Esophagus (tissue), 2 donors: ENCODE measurements at regions not wholly inside any gene's neighbourhood (a gene's known extent, or its start where the extent isn't known, plus 50 kb on each side); places are given as distances from the start of the nearest gene placed in this dataset.

Experiments used
- H3K27ac ChIP-seq, 2 donors: one replicate each; pipeline ENCODE4 v1.5.1; 2013; ENCODE audit warnings: low read depth in 2 of 2, mild to moderate bottlenecking in 2 of 2, inconsistent platforms in 1 of 2, low read length in 1 of 2, moderate library complexity in 1 of 2
- H3K27me3 ChIP-seq, 2 donors: one replicate each; pipeline ENCODE4 v1.6.1; 2013; ENCODE audit warnings: low read length in 2 of 2, control low read depth in 1 of 2, mild to moderate bottlenecking in 1 of 2; ENCODE audit not compliant: insufficient read depth in 2 of 2, control insufficient read depth in 1 of 2
- H3K36me3 ChIP-seq, 2 donors: one replicate each; pipeline ENCODE4 v1.6.1; 2013; ENCODE audit warnings: low read length in 1 of 2; ENCODE audit not compliant: control insufficient read depth in 2 of 2, insufficient read depth in 2 of 2
- H3K4me1 ChIP-seq, 2 donors: one replicate each; pipeline ENCODE4 v1.6.1; 2013; ENCODE audit warnings: low read length in 1 of 2; ENCODE audit not compliant: control insufficient read depth in 2 of 2, insufficient read depth in 2 of 2
- H3K4me3 ChIP-seq, 2 donors: one replicate each; pipeline ENCODE4 v1.5.1; 2013; ENCODE audit warnings: low read length in 2 of 2, mild to moderate bottlenecking in 2 of 2, low read depth in 1 of 2, moderate library complexity in 1 of 2
- H3K9me3 ChIP-seq, 2 donors: one replicate each; pipeline ENCODE4 v1.6.1; 2013; ENCODE audit warnings: mild to moderate bottlenecking in 2 of 2, low read depth in 1 of 2, low read length in 1 of 2, moderate library complexity in 1 of 2; ENCODE audit not compliant: control insufficient read depth in 2 of 2, insufficient read depth in 1 of 2
- WGBS, 2 donors: extraction: QIAGEN DNeasy Blood & Tissue Kit; methylation state at CpG; one replicate each; pipeline ENCODE4 v1.1.7; 2013; 5-methylcytosine and 5-hydroxymethylcytosine counted together
- donor health status: healthy with polysubstance abuse.
- donor health status: Bipolar disorder and iron deficiency.

DNA sequence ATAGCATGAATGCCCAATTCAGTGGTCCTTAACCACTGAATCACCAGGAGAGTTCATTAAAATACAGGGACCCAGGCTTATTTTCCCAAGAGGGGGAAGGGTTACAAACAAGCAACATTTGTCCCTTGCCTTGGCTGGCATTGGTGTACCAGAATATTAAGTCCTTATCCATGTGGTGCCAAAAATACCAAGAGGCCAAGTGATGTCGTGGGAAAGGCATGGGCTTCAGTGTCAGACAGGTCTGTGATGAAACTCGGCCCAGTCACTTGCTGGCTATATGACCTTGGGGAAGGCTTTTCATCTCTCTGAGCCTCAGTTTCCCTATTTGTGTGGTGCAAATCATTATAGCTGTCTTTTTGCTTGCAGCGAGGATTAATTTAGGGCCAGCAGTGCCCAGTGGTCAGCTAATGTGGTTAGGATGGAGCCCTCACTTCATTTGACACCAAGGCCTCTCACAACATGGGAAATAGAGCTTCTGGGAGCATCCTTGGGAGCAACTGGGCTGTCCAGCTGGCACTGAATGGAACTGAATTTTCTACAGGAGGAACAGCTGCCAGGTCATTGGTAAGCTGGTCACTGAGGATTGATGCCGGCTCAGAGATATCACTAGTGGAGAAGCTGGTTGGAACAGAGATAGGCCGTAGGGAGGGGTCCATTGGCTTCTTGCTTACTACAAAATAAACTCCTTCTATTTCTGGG, 77.2 kb upstream of the PPP2R5A start:
- no peaks in the 10 kb centered on the region for H3K27me3 ChIP-seq
- H3K4me1 ChIP-seq = peaks cover 0 to 2% of the 10 kb centered on the region in 2 donors
- no peaks in the 10 kb centered on the region for H3K36me3 ChIP-seq
- H3K9me3 ChIP-seq = no peaks in the 10 kb centered on the region
- WGBS, 2 donors = 89% methylated on average over 5 of the region's 5 CpGs
- H3K4me3 ChIP-seq = no peak overlapping the region
- no peak overlapping the region for H3K27ac ChIP-seq

DNA sequence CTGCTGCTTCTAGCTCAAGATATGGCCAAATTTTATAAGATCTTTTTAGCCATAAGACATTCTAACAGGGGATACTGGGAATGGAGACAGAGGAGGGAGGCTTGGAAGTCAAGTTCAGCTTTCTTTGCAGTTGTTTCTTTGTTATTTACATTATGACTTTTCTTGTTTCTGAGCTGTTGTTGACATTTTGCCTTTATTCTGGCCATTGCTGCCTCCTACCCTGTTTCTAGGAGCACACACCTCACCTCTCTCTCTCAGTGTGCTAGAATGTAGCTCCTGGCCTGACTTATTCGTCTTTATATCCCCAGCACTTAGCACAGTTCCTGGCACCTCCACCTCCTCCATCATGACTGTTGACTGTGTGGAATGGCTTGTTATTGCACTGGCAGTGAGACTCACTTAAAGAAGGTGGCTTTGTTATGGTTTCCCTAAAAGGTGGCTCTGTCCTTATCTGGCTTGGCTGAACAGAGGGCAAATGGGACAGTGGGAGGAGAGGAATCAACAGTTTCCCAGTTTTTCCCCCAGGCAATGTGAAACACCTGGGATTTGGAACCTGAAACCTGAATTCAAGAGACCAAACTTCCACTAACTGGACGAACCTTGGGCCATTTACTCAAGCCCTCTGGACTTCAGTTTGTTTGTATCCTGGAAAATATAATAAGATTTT, 76.1 kb upstream of the PPP2R5A start:
- Histone ChIP-seq H3K36me3 (no peaks in the 10 kb centered on the region), H3K4me1 (peaks cover 0 to 2% of the 10 kb centered on the region in 2 donors), H3K4me3 (no peak overlapping the region), H3K9me3 (no peaks in the 10 kb centered on the region), H3K27ac (no peak overlapping the region), H3K27me3 (no peaks in the 10 kb centered on the region)
- WGBS, 2 donors = 67 to 69% methylated on average over 2 of the region's 2 CpGs

DNA sequence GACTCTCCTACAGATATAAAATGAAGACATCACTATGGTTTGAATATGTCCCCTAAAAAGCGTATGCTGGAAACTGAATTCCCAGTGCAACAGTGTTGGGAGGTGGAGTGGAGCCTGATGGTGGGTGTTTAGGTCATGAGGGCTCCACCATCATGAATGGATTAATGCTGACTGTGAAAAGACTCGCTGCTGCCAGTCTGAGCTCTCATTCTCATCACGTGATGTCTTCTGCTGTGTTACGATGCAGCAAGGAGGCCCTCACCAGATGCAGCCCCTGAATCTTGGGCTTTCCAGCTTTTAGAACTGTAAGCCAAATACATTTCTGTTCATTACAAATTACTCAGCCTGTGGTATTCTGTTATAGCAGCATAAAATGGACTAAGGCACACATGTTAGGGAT, 73.8 kb upstream of the PPP2R5A start:
- Histone ChIP-seq H3K27ac (no peak overlapping the region), H3K4me3 (no peak overlapping the region), H3K9me3 (no peaks in the 10 kb centered on the region), H3K4me1 (peaks cover 0 to 2% of the 10 kb centered on the region in 2 donors), H3K27me3 (no peaks in the 10 kb centered on the region), H3K36me3 (no peaks in the 10 kb centered on the region)
- 94 to 95% methylated on average over 4 of the region's 4 CpGs for WGBS, 2 donors

DNA sequence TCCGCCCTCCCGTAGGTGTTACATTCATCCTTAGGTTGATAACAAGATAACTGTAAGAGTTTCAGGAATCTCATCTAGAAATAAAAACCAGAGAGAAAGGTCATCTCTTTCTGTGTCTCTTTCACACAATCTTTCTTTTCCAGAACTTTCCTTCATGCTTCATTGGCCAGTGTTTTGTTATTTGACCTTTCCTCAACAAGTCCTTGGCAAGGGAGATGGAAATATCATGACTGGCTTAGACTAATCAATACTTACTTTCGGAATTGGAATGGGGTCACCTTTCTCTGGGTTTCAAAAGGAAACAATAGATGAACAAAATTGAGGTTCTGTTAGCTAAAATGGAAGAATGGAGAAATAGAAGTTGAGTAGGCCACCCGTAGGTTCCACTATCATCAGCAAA, 72.9 kb upstream of the PPP2R5A start:
- 93% methylated on average over 4 of the region's 4 CpGs for WGBS, 2 donors
- H3K27ac ChIP-seq = no peak overlapping the region
- H3K4me3 ChIP-seq = no peak overlapping the region
- H3K36me3 ChIP-seq = no peaks in the 10 kb centered on the region
- H3K27me3 ChIP-seq = no peaks in the 10 kb centered on the region
- H3K4me1 ChIP-seq = peaks cover 0 to 2% of the 10 kb centered on the region in 2 donors
- H3K9me3 ChIP-seq = no peaks in the 10 kb centered on the region

DNA sequence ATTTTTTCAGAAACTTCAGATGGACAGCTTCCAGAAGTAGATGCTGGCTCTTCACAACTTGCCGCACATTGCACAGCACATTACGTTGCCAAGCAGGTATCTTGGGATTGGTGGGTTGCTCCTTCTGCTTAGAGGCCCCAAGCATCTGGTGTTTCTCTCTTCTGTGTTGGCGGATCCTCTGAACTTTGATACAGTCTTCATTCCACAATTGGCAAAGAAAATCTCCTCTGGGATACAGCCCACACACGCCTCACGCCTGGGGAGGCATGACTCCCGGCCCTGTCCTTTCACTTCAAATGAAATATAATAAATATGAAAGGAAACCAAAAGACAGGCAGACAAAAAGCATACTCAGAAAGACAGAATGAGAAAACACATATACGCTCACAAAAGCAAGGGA, 72.3 kb upstream of the PPP2R5A start:
- H3K4me3 ChIP-seq = no peak overlapping the region
- no peak overlapping the region for H3K27ac ChIP-seq
- H3K4me1 ChIP-seq = peaks cover 0 to 2% of the 10 kb centered on the region in 2 donors
- no peaks in the 10 kb centered on the region for H3K9me3 ChIP-seq
- H3K36me3 ChIP-seq = no peaks in the 10 kb centered on the region
- 78 to 86% methylated on average over 7 of the region's 7 CpGs for WGBS, 2 donors
- no peaks in the 10 kb centered on the region for H3K27me3 ChIP-seq

DNA sequence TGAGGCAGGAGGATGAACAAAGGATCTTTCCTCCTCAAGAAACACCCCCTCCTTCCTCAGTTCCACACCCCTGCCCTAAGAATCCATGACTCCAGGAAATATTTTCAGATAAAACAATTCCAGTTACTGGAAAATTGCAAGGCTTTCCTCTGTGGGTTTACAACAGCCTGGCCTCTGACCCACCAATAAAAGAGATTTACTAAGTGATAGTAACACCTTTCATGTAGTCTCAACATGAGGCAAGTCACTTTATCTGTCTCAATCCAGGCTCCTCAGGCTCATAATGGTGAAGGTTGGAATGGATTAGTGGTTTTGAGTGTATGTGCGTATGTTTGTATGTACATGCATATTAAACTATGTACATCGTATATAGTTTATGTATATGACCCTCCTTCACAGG, 71.4 kb upstream of the PPP2R5A start:
- WGBS, 2 donors = 85 to 87% methylated on average over 2 of the region's 2 CpGs
- no peak overlapping the region for H3K4me3 ChIP-seq
- no peaks in the 10 kb centered on the region for H3K9me3 ChIP-seq
- H3K4me1 ChIP-seq = peaks cover 0 to 2% of the 10 kb centered on the region in 2 donors
- no peaks in the 10 kb centered on the region for H3K27me3 ChIP-seq
- no peak overlapping the region for H3K27ac ChIP-seq
- no peaks in the 10 kb centered on the region for H3K36me3 ChIP-seq

DNA sequence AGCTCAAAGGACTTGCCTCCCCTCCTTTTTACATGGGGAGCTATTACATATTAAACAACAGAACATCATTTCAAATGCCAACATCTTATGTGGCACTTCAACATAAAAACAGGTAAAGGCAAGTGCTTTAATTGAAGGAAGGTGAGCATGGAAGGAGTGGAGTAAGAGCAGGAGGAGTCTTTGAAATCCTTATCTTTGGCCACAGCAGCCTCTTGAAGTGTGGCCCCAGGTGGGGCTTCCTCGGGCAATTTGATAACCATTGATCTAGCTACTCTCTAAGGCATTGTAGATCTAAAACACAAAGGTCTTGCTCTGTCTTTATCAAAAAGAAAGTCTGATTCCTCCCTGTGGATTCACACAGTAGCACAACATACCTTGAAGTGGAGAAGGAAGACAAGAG, 70.9 kb upstream of the PPP2R5A start:
- Histone ChIP-seq H3K27me3 (no peaks in the 10 kb centered on the region), H3K27ac (no peak overlapping the region), H3K9me3 (no peaks in the 10 kb centered on the region), H3K4me1 (no peaks in the 10 kb centered on the region), H3K4me3 (no peak overlapping the region), H3K36me3 (no peaks in the 10 kb centered on the region)
- 6 to 48% methylated on average over 1 of the region's 1 CpG for WGBS, 2 donors

DNA sequence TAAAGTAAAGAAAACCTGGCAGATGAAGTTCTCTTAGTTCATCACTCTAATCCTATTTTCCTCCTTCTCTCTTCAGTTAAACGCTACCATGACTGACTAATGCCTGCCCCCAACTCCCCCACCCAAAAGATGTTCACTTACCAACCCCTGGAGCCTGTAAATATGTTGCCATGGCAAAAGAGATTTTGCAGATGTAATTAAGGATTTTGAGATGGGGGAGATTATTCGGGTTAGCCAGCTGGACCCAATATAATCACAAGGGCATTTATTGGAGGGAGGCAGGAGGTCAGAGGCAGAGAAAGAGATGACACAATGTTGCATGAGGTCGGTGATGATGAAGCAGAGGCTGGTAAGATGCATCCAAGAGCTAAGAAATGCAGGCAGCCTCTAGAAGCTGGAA, 69.3 kb upstream of the PPP2R5A start:
- WGBS, 2 donors = 92 to 95% methylated on average over 3 of the region's 3 CpGs
- H3K27me3 ChIP-seq = no peaks in the 10 kb centered on the region
- H3K27ac ChIP-seq = no peak overlapping the region
- no peaks in the 10 kb centered on the region for H3K36me3 ChIP-seq
- no peaks in the 10 kb centered on the region for H3K4me1 ChIP-seq
- no peaks in the 10 kb centered on the region for H3K9me3 ChIP-seq
- H3K4me3 ChIP-seq = no peak overlapping the region

DNA sequence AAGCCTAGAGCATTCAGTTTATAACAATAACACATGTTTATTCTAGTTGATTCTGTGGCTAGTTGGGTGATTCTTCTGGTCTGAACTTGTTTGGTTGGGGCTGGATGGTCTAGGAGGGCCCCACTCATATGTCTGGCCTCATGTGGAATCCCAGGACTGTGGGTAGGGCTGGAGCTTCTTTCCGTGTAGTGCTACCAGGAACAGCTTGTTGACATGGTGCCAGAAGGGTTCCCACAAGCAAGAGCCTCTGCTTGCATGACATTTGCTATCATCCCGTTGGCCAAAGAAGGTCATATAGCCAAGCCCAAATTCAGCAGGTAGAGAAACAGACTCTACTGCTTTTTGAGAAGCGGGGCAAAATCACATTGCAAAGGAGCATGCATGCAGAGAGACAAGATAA, 67.6 kb upstream of the PPP2R5A start:
- H3K4me3 ChIP-seq = no peak overlapping the region
- H3K9me3 ChIP-seq = no peaks in the 10 kb centered on the region
- no peaks in the 10 kb centered on the region for H3K36me3 ChIP-seq
- no peaks in the 10 kb centered on the region for H3K27me3 ChIP-seq
- H3K27ac ChIP-seq = no peak overlapping the region
- WGBS, 2 donors = 69 to 76% methylated on average over 3 of the region's 3 CpGs
- no peaks in the 10 kb centered on the region for H3K4me1 ChIP-seq

DNA sequence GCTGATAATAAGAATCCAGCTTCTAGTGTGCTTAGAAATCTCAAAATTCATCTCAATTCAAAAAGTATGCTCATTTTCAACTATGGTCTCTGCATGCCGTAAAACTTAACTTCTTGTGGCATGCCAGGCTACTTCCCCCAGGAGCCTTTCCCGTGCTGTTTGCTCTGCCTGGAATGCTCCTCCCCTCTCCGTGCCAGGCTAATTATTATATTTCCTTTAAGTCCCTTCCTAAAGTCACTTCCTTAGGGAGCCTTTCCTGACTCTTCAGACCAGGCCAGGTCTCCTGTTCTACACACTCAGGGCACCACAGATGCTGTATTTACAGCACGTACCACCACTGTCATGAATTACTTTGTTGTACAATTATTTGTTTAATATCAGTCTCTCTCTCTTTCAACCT, 67.1 kb upstream of the PPP2R5A start:
- no peaks in the 10 kb centered on the region for H3K4me1 ChIP-seq
- no peaks in the 10 kb centered on the region for H3K27me3 ChIP-seq
- H3K9me3 ChIP-seq = no peaks in the 10 kb centered on the region
- H3K27ac ChIP-seq = no peak overlapping the region
- WGBS, 2 donors = 62 to 66% methylated on average over 4 of the region's 4 CpGs
- no peaks in the 10 kb centered on the region for H3K36me3 ChIP-seq
- no peak overlapping the region for H3K4me3 ChIP-seq
